Fibroblast of mammary gland (primary cell): ENCODE measurements at regions not wholly inside any gene's neighbourhood (a gene's known extent, or its start where the extent isn't known, plus 50 kb on each side); places are given as distances from the start of the nearest gene placed in this dataset.

ENCODE experiments used
- DNase-seq: peaks from one replicate; pipeline ENCODE4 v3.0.0-alpha.2; 2010; ENCODE audit warnings: low read depth
- H3K4me3 ChIP-seq: 2 replicates; pipeline ENCODE4 v1.5.1; 2011; ENCODE audit warnings: low read depth, mild to moderate bottlenecking, low read length, moderate library complexity; ENCODE audit not compliant: control insufficient read depth
- TF ChIP-seq, protein P1 (sequence below): conservative IDR thresholded peaks from 2 replicates; pipeline ENCODE4 v1.5.1; 2011; ENCODE audit warnings: low read depth, low read length, inconsistent platforms; ENCODE audit not compliant: control insufficient read depth, insufficient read depth

DNA sequence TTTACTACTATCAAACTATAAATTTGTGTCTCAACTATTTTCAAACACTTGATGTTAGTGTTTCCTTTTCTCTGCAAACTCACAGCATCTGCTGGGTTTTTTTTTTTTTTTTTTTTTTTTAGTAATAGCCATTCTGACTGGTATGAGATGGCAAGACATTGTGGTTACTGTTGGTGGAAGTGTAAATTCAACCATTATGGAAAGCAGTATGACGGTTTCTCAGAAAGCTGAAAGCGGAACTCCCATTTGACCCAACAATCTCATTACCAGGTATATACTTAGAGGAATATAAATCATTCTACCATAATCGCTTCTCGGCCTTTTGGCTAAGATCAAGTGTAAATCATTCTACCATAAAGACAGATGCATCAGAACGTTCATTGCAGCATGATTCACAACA, 608.3 kb upstream of the ZP4 start:
- TF ChIP-seq, protein P1, sequence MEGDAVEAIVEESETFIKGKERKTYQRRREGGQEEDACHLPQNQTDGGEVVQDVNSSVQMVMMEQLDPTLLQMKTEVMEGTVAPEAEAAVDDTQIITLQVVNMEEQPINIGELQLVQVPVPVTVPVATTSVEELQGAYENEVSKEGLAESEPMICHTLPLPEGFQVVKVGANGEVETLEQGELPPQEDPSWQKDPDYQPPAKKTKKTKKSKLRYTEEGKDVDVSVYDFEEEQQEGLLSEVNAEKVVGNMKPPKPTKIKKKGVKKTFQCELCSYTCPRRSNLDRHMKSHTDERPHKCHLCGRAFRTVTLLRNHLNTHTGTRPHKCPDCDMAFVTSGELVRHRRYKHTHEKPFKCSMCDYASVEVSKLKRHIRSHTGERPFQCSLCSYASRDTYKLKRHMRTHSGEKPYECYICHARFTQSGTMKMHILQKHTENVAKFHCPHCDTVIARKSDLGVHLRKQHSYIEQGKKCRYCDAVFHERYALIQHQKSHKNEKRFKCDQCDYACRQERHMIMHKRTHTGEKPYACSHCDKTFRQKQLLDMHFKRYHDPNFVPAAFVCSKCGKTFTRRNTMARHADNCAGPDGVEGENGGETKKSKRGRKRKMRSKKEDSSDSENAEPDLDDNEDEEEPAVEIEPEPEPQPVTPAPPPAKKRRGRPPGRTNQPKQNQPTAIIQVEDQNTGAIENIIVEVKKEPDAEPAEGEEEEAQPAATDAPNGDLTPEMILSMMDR = no peak
- DNase-seq = no peak
- H3K4me3 ChIP-seq = no peak overlapping the region

DNA sequence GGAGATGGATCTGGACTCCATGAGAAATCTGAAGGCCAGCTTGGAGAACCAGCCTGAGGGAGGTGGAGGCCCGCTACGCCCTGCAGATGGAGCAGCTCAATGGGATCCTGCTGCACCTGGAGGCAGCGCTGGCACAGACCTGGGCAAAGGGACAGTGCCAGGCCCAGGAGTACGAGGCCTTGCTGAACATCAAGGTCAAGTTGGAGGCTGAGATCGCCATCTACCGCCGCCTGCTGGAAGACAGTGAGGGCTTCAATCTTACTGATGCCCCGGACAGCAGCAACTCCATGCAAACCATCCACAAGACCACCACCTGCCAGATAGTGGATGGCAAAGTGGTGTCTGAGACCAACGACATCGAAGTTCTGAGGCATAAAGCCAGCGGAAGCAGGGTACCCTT, 601.5 kb upstream of the ZP4 start:
- DNase-seq = no peak
- no peak overlapping the region for H3K4me3 ChIP-seq
- TF ChIP-seq, protein P1 = no peak

DNA sequence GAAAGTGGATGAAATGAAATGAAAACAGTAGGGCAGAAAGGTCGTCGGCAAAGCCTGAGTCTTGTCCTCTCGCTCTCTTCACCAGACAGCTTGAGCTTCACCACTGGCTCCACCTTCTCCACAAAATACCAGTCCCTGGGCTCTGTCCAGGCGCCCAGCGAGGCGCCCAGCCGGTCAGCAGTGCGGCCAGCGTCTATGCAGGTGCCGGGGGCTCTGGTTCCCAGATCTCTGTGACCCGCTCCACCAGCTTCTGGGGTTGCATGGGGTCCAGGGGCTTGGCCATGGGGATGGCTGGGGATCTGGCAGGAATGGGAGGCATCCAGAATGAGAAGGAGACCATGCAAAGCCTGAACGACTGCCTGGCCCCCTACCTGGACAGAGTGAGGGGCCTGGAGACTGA, 600.5 kb upstream of the ZP4 start:
- TF ChIP-seq, protein P1 = no peak
- no peak overlapping the region for H3K4me3 ChIP-seq
- DNase-seq = no peak

DNA sequence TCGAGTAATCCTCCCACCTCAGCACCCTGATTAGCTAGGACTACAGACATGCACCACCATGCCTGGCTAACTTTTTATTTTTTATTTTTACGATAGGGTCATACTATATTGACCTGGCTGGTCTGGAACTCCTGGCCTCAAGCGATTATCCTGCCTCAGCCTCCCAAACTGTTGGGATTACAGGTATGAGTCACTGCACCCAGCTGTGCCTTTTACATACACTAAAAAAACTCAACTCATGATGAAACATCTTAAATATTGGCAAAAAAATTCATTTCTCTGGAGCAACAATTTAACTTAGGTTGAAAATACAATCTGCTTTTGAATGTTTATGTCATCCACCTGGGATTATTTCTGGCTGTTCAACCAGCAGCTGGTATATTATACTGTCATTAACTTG, 598.3 kb upstream of the ZP4 start:
- TF ChIP-seq, protein P1 = no peak
- DNase-seq = no peak
- H3K4me3 ChIP-seq = no peak overlapping the region

DNA sequence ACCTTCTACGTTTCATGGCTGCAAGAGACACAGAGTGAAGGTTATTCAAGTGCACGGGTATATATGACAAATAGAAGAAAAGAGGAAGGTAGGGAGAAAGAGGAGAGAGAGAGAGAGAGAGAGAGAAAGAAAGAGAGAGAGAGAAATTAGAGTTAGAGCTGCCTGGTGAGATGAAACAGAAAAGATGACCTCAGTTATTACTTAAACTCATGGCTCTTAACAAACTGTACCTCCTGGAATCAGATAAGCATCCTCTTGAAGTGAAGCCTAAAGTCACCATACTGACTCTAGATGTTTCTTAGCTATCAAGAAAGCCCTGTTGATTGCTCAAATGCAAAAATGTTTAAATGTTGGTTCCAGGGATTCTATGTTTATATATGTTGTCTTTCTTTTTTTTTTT, 597.7 kb upstream of the ZP4 start:
- H3K4me3 ChIP-seq = no peak overlapping the region
- TF ChIP-seq, protein P1 = no peak
- no peak for DNase-seq

DNA sequence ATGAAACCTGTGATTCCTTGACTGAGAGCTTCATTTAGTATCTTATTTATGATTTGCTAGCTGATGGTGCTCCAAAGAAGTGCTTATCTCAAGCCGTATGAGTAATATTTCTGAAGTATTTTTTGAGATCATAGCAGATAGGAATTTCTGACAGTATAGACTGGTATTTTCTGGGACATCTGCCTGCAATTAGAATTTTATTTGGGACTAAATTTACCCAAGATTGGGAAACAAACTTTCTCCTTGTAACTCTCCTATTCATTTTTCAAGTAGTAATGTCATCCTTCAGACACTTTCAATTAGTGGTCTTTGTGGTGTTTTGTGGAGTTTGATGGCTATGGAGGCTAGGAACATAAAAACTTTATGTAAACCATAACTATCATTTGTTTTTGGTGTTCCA, 597.2 kb upstream of the ZP4 start:
- TF ChIP-seq, protein P1 = no peak
- no peak overlapping the region for H3K4me3 ChIP-seq
- DNase-seq = no peak

DNA sequence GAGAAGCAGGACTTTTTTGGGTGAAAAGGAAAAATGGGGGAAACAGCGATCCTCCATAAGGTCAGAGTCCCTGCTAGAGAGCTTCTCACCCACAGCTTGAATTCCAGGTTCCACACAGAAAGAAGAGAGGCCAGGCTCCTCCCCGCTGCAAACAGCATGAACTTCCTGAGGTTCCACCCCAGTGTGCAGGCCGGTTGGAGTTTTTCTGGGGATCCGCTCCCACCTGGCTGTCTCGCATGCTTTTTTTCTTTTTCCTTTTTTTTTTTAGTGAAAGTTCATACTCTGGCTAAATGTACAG, 595.1 kb upstream of the ZP4 start:
- TF ChIP-seq, protein P1 = no peak
- DNase-seq = no peak
- H3K4me3 ChIP-seq = no peak overlapping the region
